RPMI8226 (cell line): ENCODE measurements at regions not wholly inside any gene's neighbourhood (a gene's known extent, or its start where the extent isn't known, plus 50 kb on each side); places are given as distances from the start of the nearest gene placed in this dataset.
A peak's percentile ranks its signal among the peaks of the same experiment; 100 is the strongest.
"Not testable (repeated sequence)": the region's sequence is repeated elsewhere in the genome, so short reads cannot be mapped to it uniquely, and the experiment has no call there.

Experiments
- DNase-seq: peaks from one replicate; pipeline ENCODE4 v3.0.0-alpha.2; 2015

GRCh38 chr16:35197656-35198055 is 1738.2 kb downstream of the TP53TG3F start:
- DNase-seq: no peak

- no peak for DNase-seq
Observed at GRCh38 chr16:35198223-35199199, 1739.1 kb downstream of the TP53TG3F start.

- no peak for DNase-seq
Observed at GRCh38 chr16:35200662-35201061, 1741.2 kb downstream of the TP53TG3F start.

- DNase-seq: no peak
Observed at GRCh38 chr16:35201151-35201550, 1741.7 kb downstream of the TP53TG3F start.

GRCh38 chr16:35203636-35204035 is 1744.2 kb downstream of the TP53TG3F start:
- DNase-seq: no peak

- peak; percentile 16 for DNase-seq
Observed at GRCh38 chr16:35207059-35207999, 1747.9 kb downstream of the TP53TG3F start.

- no peak for DNase-seq
Observed at GRCh38 chr16:35208001-35208935, 1748.9 kb downstream of the TP53TG3F start.

- no peak for DNase-seq
Observed at GRCh38 chr16:35210681-35211433, 1751.4 kb downstream of the TP53TG3F start.

GRCh38 chr16:35214840-35215239 is 1755.4 kb downstream of the TP53TG3F start:
- DNase-seq: no peak

- no peak for DNase-seq
Observed at GRCh38 chr16:35215287-35215686, 1755.9 kb downstream of the TP53TG3F start.

- not testable (repeated sequence) for DNase-seq
Observed at GRCh38 chr16:35216261-35216660, 1756.8 kb downstream of the TP53TG3F start.

- no peak for DNase-seq
Observed at GRCh38 chr16:35221482-35222185, 1762.2 kb downstream of the TP53TG3F start.

GRCh38 chr16:35234679-35235078 is 1775.3 kb downstream of the TP53TG3F start:
- DNase-seq: no peak

GRCh38 chr16:35239561-35239960 is 1780.1 kb downstream of the TP53TG3F start:
- DNase-seq: no peak

- no peak for DNase-seq
Observed at GRCh38 chr16:35249051-35249450, 1789.6 kb downstream of the TP53TG3F start.

- DNase-seq: no peak
Observed at GRCh38 chr16:35252356-35252936, 1793.0 kb downstream of the TP53TG3F start.

- no peak for DNase-seq
Observed at GRCh38 chr16:35255186-35255803, 1795.9 kb downstream of the TP53TG3F start.

- no peak for DNase-seq
Observed at GRCh38 chr16:35255816-35256215, 1796.4 kb downstream of the TP53TG3F start.

GRCh38 chr16:35258381-35258780 is 1799.0 kb downstream of the TP53TG3F start:
- no peak for DNase-seq

- no peak for DNase-seq
Observed at GRCh38 chr16:35295856-35296255, 1836.4 kb downstream of the TP53TG3F start.
